NCI-H1417 treated with DMSO at 0.1 percent for 48 hours (cell line): ENCODE measurements at regions not wholly inside any gene's neighbourhood (a gene's known extent, or its start where the extent isn't known, plus 50 kb on each side); places are given as distances from the start of the nearest gene placed in this dataset.

Source experiments
- DNase-seq: peaks from one replicate; lab custom pipeline; 2025; lab: John Stamatoyannopoulos, UW

DNA sequence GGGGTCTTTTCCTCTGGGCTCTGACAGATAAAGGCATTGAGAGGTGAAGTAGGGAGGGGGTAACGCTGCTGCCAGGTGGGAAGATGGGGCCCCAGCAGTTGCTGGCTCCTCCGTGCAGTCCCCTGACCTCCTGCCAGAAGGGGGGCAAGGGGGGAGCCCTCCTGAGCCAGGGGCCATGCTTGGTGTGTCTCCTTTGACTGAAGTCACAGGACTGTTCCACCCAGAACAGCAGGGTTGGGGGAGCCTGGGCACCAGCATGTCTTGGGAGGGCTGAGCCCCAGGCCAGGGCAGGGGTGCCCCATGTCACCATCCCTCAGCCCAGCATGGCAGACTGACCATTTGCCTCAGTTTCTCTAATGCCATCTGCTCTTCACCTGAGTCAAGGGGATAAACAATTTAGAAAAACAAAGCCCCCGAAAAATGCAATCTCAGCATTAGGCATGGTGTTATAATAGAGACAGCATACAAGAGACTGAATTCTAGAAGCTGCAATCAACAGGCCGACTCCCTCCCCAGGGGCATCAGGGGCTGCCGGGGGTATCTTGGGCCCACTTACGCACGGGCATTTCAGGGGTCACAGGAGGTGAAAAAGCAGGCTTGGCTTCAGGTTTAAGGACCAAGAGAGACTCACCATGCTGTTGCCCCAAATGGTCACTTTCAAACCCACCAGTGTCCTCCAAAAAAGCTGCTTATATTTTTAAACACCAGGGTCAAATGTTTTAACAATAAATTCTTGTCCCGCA lies 108.6 kb upstream of the GPR26 start:
- no peak for DNase-seq

- no peak for DNase-seq
These were observed 107.5 kb upstream of the GPR26 start for GRCh38 chr10:123558651-123559050.

DNA sequence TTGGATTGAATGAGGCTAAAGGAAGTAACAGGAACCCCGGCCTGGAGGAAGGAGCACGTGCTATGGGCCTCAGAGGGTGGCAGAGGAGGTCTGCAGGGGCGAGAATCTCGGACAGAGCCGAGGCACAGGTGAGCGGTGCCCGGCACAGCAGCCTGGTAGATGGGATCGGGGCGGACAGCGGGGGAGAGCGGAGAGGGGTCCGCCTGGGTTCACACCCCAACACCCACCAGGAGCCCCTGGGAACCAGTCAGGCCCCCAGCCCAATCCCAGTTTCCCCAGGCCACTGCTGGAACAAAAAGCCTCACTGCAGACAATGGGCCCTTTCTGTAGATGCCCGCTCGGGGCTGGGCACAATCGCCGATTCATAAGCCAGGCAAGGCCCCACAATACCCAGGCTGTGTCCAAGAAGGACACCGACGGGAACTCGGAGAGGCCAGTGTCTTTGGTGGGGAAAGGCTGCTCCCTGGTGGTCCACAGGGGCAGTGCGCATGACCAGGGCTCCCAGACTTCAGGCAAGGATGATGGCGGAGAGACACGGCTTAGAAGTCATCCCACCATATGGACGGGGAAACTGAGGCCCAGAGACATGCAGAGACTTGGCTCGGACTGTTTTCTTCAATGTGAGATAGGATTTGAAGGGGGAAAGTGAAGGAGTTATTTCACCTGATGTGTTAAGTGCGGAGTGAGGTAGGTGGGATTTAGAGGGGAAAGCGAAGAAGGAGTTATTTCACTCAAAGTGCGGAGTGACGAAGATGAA lies 106.9 kb upstream of the GPR26 start:
- peak; percentile 6 for DNase-seq

DNA sequence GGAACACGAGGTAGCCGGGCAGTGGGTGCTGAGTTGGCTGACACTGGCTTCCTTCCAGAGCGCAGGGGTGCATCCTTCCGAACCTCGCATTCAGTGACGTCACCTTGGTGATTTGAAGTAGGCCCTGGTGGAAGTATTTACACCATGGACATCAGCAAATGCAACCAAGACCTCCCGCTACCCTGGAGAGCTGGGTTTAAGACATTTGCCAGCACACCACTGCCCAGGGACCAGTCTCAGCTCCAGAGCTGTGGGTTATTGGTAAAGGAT lies 106.4 kb upstream of the GPR26 start:
- no peak for DNase-seq

DNA sequence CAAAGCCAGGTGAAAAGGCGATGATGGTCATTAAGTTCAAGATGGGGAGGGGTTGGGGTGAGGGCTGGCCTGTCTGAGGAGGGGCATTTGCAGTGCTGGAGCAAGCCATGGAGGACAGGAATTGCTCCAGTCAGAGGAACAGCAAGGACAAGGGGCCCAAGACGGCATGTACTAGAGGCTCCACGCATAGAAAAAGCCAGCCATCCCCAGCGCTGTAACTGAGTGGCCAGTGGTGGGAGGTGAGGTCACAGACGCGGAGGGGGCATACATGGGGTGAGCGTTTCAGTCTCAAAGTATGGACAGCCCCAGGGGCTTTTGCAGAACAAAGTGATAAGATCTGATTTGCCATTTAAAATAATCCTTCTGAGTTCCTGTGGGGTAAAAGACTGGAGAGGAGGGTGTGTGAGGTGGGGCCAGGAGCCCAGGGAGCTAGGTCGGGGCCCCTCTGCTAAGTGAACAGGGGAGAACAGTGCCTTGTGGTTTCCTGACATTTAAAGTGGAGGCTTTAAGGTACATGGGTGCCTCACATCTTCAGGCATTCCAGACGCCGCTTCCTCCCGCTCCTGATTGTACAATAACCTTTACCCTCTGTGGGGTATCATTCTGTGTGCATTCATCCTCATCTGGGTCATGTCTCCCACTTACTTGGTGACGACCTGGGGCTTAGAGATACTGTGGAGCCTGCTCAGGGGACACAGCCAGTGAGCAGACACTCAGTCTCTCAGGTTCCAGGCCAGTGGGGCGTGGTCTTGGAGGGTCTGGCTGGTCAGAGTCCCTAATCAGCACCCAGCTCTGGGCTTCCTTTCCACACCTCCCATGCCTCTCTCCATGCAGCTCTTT lies 105.6 kb upstream of the GPR26 start:
- DNase-seq: no peak

GRCh38 chr10:123561141-123561440 lies 105.1 kb upstream of the GPR26 start:
- DNase-seq: no peak

- DNase-seq: no peak
These were observed 103.8 kb upstream of the GPR26 start for GRCh38 chr10:123562387-123562786.

DNA sequence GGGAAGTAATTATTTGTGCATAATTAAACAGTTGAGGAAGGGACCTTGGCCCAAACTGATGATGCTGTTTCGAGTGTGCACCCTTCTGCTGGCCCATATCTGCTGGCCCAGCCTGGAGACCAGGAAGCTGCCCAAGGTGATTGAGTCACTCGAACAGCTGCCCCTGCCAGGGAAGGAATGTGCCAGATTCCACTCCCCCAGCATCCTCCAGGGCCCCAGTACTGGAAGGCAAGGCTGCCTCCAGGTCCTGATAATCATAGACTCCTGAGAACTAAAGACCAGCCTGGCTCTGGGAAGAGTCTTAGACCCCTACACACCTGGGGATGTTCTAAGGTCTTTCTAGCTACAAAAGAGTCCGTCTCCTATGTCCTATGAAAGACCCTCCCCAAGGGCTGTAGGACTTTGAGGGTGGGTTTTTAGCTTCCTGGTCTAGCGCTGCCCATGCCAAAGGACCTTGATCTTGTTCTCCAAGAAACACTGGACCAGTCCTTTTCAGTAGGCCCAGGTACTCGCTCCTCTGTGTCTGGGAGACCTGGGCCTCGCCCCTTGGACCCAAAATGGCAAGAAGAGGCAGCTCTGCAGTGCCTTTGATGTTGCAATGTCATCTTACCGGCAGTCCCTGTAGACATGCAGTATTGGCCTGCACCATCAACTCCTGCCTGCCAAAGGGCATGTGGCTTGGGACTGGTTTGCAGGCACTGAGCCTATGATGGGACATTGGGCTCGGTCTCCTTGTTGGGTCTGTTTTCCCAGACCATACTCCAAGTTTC lies 103.2 kb upstream of the GPR26 start:
- DNase-seq: no peak

DNA sequence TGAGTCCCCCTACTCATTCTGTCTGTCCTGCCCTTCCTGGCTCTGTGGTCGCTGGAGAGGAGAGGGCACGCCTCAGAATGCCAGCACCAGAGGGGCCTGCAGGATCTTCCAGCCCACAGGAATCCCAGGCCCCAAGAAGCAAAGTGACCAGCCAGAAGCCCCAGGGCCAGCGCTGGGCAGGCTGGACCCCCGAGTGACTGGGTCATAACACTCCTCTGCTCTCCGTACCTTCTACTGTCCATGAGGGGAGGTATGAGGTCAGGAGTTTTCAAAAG lies 102.6 kb upstream of the GPR26 start:
- no peak for DNase-seq

DNA sequence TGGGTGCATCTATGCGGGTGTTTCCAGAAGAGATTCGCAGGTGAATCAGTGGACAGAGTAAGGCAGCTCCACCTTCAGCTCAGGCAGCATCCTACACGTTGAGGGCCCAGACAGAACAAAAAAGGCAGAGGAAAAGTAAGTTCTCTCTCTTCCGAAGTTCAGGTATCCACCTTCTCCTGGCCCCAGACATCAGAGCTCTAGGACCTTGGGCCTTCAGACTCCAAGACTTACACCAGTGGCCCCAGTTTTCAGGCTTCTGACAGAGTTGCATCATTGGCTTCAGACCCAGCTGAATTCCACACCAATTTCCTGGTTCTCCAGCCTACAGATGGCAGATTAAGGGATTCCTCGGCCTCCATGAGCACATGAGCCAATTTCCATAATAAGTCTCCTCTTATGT lies 102.2 kb upstream of the GPR26 start:
- DNase-seq: no peak

- DNase-seq: no peak
These were observed 101.5 kb upstream of the GPR26 start for GRCh38 chr10:123564631-123565030.

- DNase-seq: no peak
These were observed 100.2 kb upstream of the GPR26 start for GRCh38 chr10:123565691-123566660.

DNA sequence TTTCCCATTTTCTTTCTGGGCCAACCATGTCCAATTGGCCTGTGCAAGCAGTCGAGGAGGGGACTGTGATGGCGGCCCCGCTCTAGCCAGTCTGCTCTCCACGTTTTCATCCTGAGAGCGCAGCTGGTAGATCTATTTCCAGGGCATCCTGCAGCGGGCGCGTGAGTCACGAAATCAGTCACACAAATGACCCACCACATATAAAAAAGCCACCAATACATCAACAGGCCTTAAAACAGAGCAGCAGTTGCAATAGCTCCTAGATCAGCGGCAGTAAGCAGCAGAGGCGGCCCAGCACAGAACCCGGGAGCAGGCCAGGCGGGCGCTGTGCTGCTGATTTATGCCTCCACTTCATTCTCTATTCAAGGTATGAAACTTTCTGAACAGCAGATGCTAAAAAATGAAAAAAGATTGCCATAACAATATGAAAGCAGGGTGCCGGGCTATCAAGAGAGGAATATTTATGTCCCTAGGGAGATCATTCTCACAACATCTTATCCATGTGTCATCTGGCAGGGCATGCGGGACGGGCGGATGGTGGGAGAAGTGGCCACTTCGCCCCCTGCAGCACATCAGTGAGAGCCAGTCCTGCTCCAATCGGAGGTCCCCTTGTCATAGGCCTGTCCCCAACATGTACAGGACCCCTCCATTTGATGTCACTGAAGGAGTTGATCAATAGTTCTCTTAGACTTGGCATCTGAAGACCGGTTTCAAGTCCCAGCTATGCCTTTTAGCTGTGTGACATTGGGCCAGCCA lies 98.0 kb upstream of the GPR26 start:
- no peak for DNase-seq

DNA sequence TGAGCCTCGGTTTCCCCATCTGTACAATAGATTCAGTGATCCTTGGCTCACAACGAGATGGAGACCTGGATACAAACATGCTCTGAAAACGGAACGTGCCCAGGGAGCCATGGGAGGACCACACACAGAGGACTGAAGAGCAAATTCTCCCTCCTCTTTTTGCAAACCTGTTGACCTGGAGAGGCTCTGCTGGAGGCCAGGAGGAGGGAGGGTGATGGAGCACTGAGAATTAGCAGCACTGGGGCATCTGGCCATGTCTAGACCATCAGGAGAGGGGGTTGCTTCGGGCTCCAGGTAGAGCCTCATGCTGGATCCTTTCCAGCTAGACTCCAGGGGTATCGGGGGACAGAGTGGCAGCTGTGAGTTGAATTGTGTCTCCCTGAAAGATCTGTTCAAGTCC lies 97.4 kb upstream of the GPR26 start:
- no peak for DNase-seq

DNA sequence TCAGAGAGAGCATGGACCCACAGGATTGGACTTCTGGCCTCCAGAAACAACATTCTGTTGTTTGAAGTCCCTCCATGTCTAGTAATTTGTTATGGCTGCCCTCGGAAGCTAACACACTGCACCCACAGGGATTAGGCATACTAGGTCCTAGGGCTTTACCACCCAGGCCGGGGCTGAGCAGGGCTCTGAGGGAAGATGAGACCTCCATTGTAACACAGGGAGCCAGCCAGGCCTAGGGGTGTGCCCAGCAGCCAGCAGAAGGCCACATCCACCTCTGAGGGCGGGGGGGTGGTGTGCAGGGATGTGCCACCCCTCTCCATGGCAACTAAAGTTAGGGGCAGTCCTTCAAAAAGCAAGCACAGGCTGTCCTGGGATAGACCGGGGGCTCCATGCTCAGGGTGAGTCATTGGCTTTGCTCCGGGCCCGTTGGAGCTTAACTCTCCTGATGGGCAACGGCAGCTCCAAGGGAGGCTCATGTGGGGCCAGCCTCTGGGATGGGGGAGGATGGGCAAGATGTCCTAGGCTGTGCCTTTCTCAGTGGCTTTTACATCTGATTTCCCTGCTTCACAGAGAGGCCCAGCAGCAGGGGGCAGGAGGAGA lies 96.6 kb upstream of the GPR26 start:
- DNase-seq: no peak

DNA sequence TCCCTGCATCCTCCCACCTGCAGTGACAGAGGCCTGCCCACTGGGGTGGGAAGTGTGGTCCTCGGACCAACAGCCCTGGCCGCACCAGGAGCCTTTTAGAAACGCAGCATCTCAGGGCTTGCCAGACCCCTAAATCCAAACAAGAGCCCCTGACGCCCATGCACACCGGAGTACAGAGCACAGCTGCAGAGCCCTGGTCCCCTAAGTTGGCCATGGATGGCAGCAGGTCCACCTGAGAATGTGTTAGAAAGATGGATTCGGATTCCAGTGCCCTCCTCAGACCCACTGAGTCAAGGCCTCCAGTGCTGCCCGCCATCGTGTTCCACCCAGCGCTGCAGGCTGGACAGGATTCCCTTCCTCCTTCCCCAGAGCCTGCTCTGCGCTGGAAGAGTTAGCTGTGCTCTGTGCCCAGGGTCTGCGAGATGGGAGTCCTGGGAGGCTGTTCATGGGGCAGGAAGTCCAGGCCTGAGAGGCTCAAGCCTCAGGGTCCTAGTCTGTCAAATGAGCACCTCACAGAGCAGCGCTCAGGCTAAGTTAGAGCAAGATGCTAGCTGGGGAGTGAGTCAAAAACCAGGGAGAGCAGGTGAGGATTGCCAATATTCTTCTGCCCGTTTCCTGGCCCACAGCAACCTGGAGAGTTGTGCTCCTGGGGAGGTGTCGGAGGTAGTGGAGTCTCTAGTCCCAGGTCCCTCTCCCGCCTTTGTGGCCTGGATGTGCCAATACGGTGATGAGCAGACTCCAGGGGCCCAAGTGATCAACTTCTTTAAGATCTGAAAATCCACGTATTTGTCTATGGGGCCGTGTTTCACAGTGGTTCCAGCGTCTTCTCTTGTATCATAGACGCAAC lies 95.9 kb upstream of the GPR26 start:
- DNase-seq: no peak

GRCh38 chr10:123570898-123571515 lies 95.1 kb upstream of the GPR26 start:
- no peak for DNase-seq

DNA sequence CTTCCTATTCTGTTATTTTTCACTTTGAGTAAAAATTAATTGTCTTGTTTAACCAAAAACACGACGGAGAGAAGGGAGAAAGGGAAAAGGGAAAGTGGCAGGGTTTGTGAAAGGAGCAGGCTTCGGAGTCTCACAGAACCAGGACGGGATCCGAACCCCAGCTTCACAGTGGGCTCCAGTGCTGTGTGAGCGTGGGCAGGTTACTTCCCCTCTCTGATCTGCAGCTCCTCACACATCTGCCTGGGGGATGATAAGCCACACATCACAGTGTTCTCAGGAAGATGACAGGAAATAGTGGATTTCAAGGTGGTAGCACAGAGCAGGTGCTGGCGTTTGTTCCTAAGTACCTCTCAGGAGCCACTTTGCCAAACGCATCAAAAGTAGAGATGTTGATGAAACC lies 94.2 kb upstream of the GPR26 start:
- no peak for DNase-seq
